A549 (cell line): ENCODE measurements at regions not wholly inside any gene's neighbourhood (a gene's known extent, or its start where the extent isn't known, plus 50 kb on each side); places are given as distances from the start of the nearest gene placed in this dataset.
A peak's percentile ranks its signal among the peaks of the same experiment; 100 is the strongest.

Experiments used
- ATAC-seq, 2 experiments: fragments of 200-7000 bp in 1 of 2; fragments of >200 bp in 1 of 2; cut with Nextera tagmentation in 1 of 2; cut with Tn5 transposase in 1 of 2; 3 replicates each; pipeline versions ENCODE4 v1.8.0 to v1.9.1; 2018 to 2020; ENCODE audit warnings: mild to moderate bottlenecking in 1 of 2, moderate library complexity in 1 of 2
- CTCF ChIA-PET: fragments of 300-600 bp; sonication (Branson Sonifier 250); formaldehyde crosslinking; extraction: SDS; loops from one replicate; lab custom pipeline; 2021; ENCODE audit warnings: antibody characterized with exemption, inconsistent platforms; lab: Yijun Ruan, JAX
- POLR2A ChIA-PET: fragments of 350-600 bp; formaldehyde crosslinking; extraction: SDS; loops from one replicate; lab custom pipeline; 2021; ENCODE audit warnings: antibody characterized with exemption, inconsistent platforms; lab: Yijun Ruan, JAX
- DNase-seq, 2 experiments: peaks; one replicate each; pipeline versions ENCODE4 v3.0.0 to v3.0.0-alpha.2; 2011 to 2016; ENCODE audit warnings: low read depth in 1 of 2, low spot score in 1 of 2
- FAIRE-seq: peaks from 2 replicates; lab custom pipeline; 2011; peaks lifted over from hg19 to GRCh38; lab: Jason Lieb, UNC
- H3K27ac ChIP-seq, 2 experiments: fragments of >200 bp; sonication (Bioruptor Twin); formaldehyde crosslinking; 3 replicates each; pipeline ENCODE4 v1.5.1; 2016 to 2017
- H3K4me1 ChIP-seq: fragments of >200 bp; sonication (Bioruptor Twin); formaldehyde crosslinking; 3 replicates; pipeline ENCODE4 v1.6.1; 2016
- H3K4me2 ChIP-seq: fragments of >200 bp; sonication (Bioruptor Twin); formaldehyde crosslinking; 3 replicates; pipeline ENCODE4 v1.6.1; 2016
- H3K4me3 ChIP-seq: fragments of >200 bp; sonication (Bioruptor Twin); formaldehyde crosslinking; 3 replicates; pipeline ENCODE4 v1.5.1; 2016
- H3K9me3 ChIP-seq: fragments of >200 bp; sonication (Bioruptor Twin); formaldehyde crosslinking; 3 replicates; pipeline ENCODE4 v1.6.1; 2016
- CBX8 ChIP-seq: fragments of 200-600 bp; sonication (generic); IDR thresholded peaks from 2 replicates; pipeline ENCODE4 v1.6.1; 2016
- CEBPB ChIP-seq, 2 experiments: fragments of >200 bp in 1 of 2; sonication (Bioruptor Twin) in 1 of 2; formaldehyde crosslinking in 1 of 2; IDR thresholded peaks; 2 replicates each; pipeline ENCODE4 v1.6.1; 2012 to 2016
- CHD2 ChIP-seq: fragments of 150-350 bp; IDR thresholded peaks from 2 replicates; pipeline ENCODE4 v1.6.1; 2014; ENCODE audit warnings: low read length; ENCODE audit not compliant: partially characterized antibody
- CHD4 ChIP-seq: fragments of 200-600 bp; sonication (generic); IDR thresholded peaks from 2 replicates; pipeline ENCODE4 v1.6.1; 2016; ENCODE audit warnings: antibody characterized with exemption, mild to moderate bottlenecking, borderline replicate concordance
- EHMT2 ChIP-seq: fragments of 200-600 bp; sonication (generic); IDR thresholded peaks from 2 replicates; pipeline ENCODE4 v1.6.1; 2016; ENCODE audit warnings: antibody characterized with exemption, low read depth, mild to moderate bottlenecking, moderate library complexity
- EP300 ChIP-seq, 2 experiments: fragments of >200 bp; sonication (Bioruptor Twin); formaldehyde crosslinking; IDR thresholded peaks; 2 replicates in 1 of 2; 3 replicates in 1 of 2; pipeline ENCODE4 v1.6.1; 2016 to 2017
- FOSB ChIP-seq: fragments of 250-450 bp; sonication (Bioruptor Pico); IDR thresholded peaks from 2 replicates; pipeline ENCODE4 v1.5.0; 2020; ENCODE audit warnings: mild to moderate bottlenecking, moderate library complexity
- FOSL2 ChIP-seq, 2 experiments: fragments of 450-650 bp in 1 of 2; fragments of >200 bp in 1 of 2; sonication (Bioruptor Twin) in 1 of 2; formaldehyde crosslinking; IDR thresholded peaks; 2 replicates each; pipeline versions ENCODE4 v1.5.0 to v1.6.1; 2016 to 2020; ENCODE audit warnings: mild to moderate bottlenecking in 1 of 2, moderate library complexity in 1 of 2
- FOXS1 ChIP-seq: fragments of 250-450 bp; sonication (Bioruptor Pico); IDR thresholded peaks from 2 replicates; pipeline ENCODE4 v1.5.0; 2020; ENCODE audit warnings: mild to moderate bottlenecking, moderate library complexity
- HEYL ChIP-seq: fragments of 250-450 bp; sonication (Bioruptor Pico); IDR thresholded peaks from 2 replicates; pipeline ENCODE4 v1.8.0; 2021; ENCODE audit warnings: mild to moderate bottlenecking, moderate library complexity
- HOXA7 ChIP-seq: fragments of 250-450 bp; sonication (Bioruptor Pico); IDR thresholded peaks from 2 replicates; pipeline ENCODE4 v1.5.0; 2020; ENCODE audit warnings: mild to moderate bottlenecking, moderate library complexity
- HOXB13 ChIP-seq: fragments of 250-450 bp; sonication (Bioruptor Pico); IDR thresholded peaks from 2 replicates; pipeline ENCODE4 v1.5.0; 2020; ENCODE audit warnings: low read depth, mild to moderate bottlenecking, moderate library complexity
- JUN ChIP-seq, 2 experiments: fragments of >200 bp; sonication (Bioruptor Twin); formaldehyde crosslinking; IDR thresholded peaks; 2 replicates in 1 of 2; 3 replicates in 1 of 2; pipeline ENCODE4 v1.6.1; 2016 to 2017
- KDM1A ChIP-seq: fragments of 200-600 bp; sonication (generic); IDR thresholded peaks from 2 replicates; pipeline ENCODE4 v1.6.1; 2016; ENCODE audit warnings: low read depth, mild to moderate bottlenecking
- MAFK ChIP-seq: fragments of 450-650 bp; IDR thresholded peaks from 2 replicates; pipeline ENCODE4 v1.6.1; 2014; ENCODE audit not compliant: partially characterized antibody
- MAX ChIP-seq: IDR thresholded peaks from 2 replicates; pipeline ENCODE4 v1.6.1; 2012
- MYC ChIP-seq: IDR thresholded peaks from 2 replicates; pipeline ENCODE4 v1.6.1; 2012; ENCODE audit warnings: mild to moderate bottlenecking, inconsistent platforms, low read length, improper control_type of control experiment, borderline replicate concordance
- NPAS2 ChIP-seq: fragments of 250-450 bp; sonication (Bioruptor Pico); IDR thresholded peaks from 2 replicates; pipeline ENCODE4 v1.8.0; 2022; ENCODE audit warnings: mild to moderate bottlenecking, moderate library complexity, borderline replicate concordance
- PBX3 ChIP-seq: IDR thresholded peaks from 2 replicates; pipeline ENCODE4 v1.6.1; 2012
- POLR2A ChIP-seq: IDR thresholded peaks from 2 replicates; pipeline ENCODE4 v1.6.1; 2012; ENCODE audit warnings: mild to moderate bottlenecking, low read length
- RAD21 ChIP-seq, 2 experiments: fragments of >200 bp in 1 of 2; sonication (Bioruptor Twin) in 1 of 2; formaldehyde crosslinking in 1 of 2; IDR thresholded peaks in 1 of 2; conservative IDR thresholded peaks in 1 of 2; 2 replicates in 1 of 2; 3 replicates in 1 of 2; pipeline ENCODE4 v1.6.1; 2012 to 2018; ENCODE audit warnings: inconsistent platforms in 1 of 2
- REST ChIP-seq: fragments of 200-600 bp; sonication (generic); IDR thresholded peaks from 2 replicates; pipeline ENCODE4 v1.6.1; 2016; ENCODE audit warnings: antibody characterized with exemption, mild to moderate bottlenecking, moderate library complexity
- SMC3 ChIP-seq: fragments of >200 bp; sonication (Bioruptor Twin); formaldehyde crosslinking; IDR thresholded peaks from 3 replicates; pipeline ENCODE4 v1.6.1; 2018; ENCODE audit warnings: inconsistent platforms
- SREBF2 ChIP-seq: fragments of 450-650 bp; IDR thresholded peaks from 2 replicates; pipeline ENCODE4 v1.6.1; 2014; ENCODE audit warnings: mild to moderate bottlenecking, moderate library complexity
- WGBS: methylation state at CpG from one replicate; pipeline ENCODE4 v1.1.6; 2017; ENCODE audit errors: missing lambda C conversion rate; 5-methylcytosine and 5-hydroxymethylcytosine counted together
- TF ChIP-seq, protein P1 (sequence below): fragments of 450-650 bp; IDR thresholded peaks from 2 replicates; pipeline ENCODE4 v1.6.1; 2014; ENCODE audit warnings: antibody characterized with exemption
- TF ChIP-seq, protein P2 (sequence below): IDR thresholded peaks from 2 replicates; pipeline ENCODE4 v1.6.1; 2012; ENCODE audit warnings: low read depth, borderline replicate concordance

DNA sequence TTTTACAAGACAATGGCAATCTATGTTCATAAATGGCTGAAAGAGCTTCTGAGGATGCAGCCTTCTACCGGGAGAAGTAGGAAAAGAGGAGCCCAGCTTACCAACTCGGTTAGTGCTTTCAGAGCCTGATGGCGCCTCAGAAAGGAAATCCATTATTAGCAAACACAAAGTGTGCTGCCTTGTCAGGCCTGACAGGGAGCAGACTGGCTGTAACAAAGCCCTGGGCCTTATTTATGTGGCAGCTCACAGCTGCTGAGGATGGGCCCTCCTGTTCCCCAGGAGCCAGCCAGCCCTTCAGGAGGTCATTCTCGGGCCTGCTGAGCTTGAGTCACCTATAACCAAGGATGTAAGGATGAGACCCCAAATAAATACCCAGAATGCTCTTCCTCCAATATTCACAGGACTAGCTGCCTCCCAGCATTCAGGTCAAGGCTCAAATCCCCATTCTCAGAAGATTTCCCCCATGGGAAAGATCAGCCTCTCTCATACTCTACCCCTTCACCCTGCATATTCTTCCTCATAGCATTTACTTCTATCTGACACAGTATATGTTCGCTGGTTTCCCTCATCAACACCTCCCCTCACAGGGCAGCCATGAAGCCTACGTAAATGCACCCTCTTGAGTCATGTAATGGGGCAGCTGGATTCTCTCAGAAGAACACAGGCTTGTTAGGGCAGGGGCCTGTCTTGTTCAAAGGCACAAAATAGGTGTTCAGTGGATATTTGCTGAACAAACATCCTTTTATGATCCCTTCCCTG lies 227.0 kb upstream of the RASGEF1B start:
- H3K4me3 ChIP-seq, result no peak overlapping the region
- POLR2A ChIA-PET, result no interaction called here

DNA sequence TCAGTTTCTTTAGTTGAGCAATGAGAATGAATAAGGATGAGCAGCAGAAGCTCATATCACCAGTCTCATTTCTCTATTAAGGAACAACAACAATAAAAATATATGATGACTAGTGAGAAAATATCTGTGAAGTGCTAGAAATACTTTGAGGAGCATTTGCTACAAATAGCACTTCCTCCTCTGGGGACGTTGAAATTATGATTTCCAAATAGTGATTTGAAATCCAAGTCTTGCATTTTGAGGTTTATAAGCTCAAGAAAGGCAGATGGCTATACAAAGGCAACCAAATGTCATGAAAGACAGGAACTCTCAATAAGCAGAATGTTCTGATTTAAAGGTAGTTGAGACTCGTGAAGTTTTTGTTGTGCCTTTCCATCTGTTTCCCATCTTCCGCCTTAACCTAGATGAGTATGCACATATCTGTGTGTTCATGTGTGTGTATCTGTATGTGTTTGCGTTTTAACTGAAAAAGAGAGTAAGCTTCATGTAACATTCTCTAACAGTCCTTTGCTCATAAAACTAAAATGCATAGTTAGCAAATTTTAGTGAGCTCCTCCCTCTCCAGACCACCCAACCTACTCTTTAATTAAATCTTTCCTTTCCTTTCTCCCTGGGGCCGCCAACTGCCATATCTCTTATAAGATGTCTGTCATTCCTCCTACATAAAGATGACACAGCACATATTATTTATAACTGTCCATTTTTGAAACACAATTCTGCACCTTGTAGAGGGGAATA lies 222.6 kb upstream of the RASGEF1B start:
- TF ChIP-seq MAFK, result peak; percentile 73
- TF ChIP-seq, protein P1, sequence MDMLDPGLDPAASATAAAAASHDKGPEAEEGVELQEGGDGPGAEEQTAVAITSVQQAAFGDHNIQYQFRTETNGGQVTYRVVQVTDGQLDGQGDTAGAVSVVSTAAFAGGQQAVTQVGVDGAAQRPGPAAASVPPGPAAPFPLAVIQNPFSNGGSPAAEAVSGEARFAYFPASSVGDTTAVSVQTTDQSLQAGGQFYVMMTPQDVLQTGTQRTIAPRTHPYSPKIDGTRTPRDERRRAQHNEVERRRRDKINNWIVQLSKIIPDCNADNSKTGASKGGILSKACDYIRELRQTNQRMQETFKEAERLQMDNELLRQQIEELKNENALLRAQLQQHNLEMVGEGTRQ, result no peak
- POLR2A ChIA-PET, result no interaction called here
- Histone ChIP-seq H3K9me3 (no peaks in the 10 kb centered on the region), H3K4me3 (no peak overlapping the region), H3K4me1 (no peaks in the 10 kb centered on the region), H3K27ac (no peak overlapping the region), H3K4me2 (no peak overlapping the region)
- 28% methylated on average over 5 of the region's 5 CpGs for WGBS
- DNase-seq (no peak), ATAC-seq (no peak), FAIRE-seq (no peak)
- CTCF ChIA-PET, result no interaction called here

More for the DNA sequence above, 227.0 kb upstream of the RASGEF1B start:
- no peaks in the 10 kb centered on the region for H3K4me1 ChIP-seq
- FAIRE-seq, result no peak
- no peak for DNase-seq
- TF ChIP-seq NPAS2 (CRISPR knock-in tag), result no peak
- no peak for TF ChIP-seq HOXA7 (CRISPR knock-in tag)
- TF ChIP-seq MAX, result no peak
- TF ChIP-seq JUN (IDR thresholded peaks at IDR 0.05), result no peak
- TF ChIP-seq CHD2, result no peak
- TF ChIP-seq RAD21 (conservative IDR thresholded peaks at IDR 0.05 in 1 of 2, IDR thresholded peaks at IDR 0.05 in 1 of 2), result no peak
- no peak for TF ChIP-seq EHMT2
- no peak for TF ChIP-seq CEBPB (IDR thresholded peaks at IDR 0.05)
- no peak for TF ChIP-seq FOSB
- TF ChIP-seq, protein P2, sequence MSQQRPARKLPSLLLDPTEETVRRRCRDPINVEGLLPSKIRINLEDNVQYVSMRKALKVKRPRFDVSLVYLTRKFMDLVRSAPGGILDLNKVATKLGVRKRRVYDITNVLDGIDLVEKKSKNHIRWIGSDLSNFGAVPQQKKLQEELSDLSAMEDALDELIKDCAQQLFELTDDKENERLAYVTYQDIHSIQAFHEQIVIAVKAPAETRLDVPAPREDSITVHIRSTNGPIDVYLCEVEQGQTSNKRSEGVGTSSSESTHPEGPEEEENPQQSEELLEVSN, result no peak
- no peak for TF ChIP-seq SMC3
- no peak for TF ChIP-seq POLR2A
- TF ChIP-seq, protein P1, result no peak
- TF ChIP-seq MYC, result no peak
- TF ChIP-seq KDM1A, result no peak
- TF ChIP-seq HEYL (CRISPR knock-in tag), result no peak
- no peak overlapping the region for H3K4me2 ChIP-seq
- no peaks in the 10 kb centered on the region for H3K9me3 ChIP-seq
- no peak overlapping the region for H3K27ac ChIP-seq
- ATAC-seq, result no peak
- CTCF ChIA-PET, result interaction anchor here (0.6 kb wide), 1 partner anchor 16 kb away, joined by 3 read pairs; no protein-coding TSS in a partner anchor
- 37% methylated on average over 6 of the region's 6 CpGs for WGBS

DNA sequence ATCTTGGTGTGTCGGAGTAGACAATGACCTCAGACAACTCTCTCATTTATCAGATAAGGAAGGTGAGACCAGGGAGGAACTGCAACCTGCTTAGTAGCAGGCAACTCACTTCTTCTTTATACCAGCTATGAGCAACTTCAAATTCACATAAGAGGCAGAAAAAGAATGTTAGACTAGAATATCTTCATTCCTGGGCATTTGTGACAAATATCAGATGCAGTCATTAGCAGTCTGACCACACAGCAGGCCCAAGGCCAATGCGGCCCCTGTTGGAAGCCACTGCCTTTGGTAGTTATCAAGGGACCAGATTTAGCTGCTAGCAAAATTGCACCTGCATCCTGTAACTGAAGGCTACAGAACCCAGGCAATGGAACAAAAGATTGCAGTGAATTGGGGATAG lies 219.2 kb upstream of the RASGEF1B start:
- 58% methylated on average over 2 of the region's 2 CpGs for WGBS
- POLR2A ChIA-PET, result no interaction called here
- Histone ChIP-seq H3K9me3 (no peaks in the 10 kb centered on the region), H3K4me3 (no peak overlapping the region), H3K4me2 (no peak overlapping the region), H3K27ac (no peak overlapping the region), H3K4me1 (no peaks in the 10 kb centered on the region)
- CTCF ChIA-PET, result no interaction called here
- DNase-seq (no peak), FAIRE-seq (no peak), ATAC-seq (no peak)
- TF ChIP-seq PBX3, result no peak
- no peak for TF ChIP-seq SREBF2
- no peak for TF ChIP-seq HOXB13 (CRISPR knock-in tag)
- no peak for TF ChIP-seq EP300 (IDR thresholded peaks at IDR 0.05)
- TF ChIP-seq CHD4, result no peak
- TF ChIP-seq REST, result no peak
- TF ChIP-seq FOSL2 (IDR thresholded peaks at IDR 0.05), result no peak
- TF ChIP-seq FOSL2 (CRISPR knock-in tag; IDR thresholded peaks at IDR 0.05), result no peak
- no peak for TF ChIP-seq CBX8
- no peak for TF ChIP-seq NPAS2 (CRISPR knock-in tag)
- TF ChIP-seq MAFK, result no peak
- no peak for TF ChIP-seq HEYL (CRISPR knock-in tag)
- TF ChIP-seq FOXS1 (CRISPR knock-in tag), result no peak
- TF ChIP-seq HOXA7 (CRISPR knock-in tag), result no peak
